ENCODE measurements at regions not wholly inside any gene's neighbourhood (a gene's known extent, or its start where the extent isn't known, plus 50 kb on each side); places are given as distances from the start of the nearest gene placed in this dataset.

DNA sequence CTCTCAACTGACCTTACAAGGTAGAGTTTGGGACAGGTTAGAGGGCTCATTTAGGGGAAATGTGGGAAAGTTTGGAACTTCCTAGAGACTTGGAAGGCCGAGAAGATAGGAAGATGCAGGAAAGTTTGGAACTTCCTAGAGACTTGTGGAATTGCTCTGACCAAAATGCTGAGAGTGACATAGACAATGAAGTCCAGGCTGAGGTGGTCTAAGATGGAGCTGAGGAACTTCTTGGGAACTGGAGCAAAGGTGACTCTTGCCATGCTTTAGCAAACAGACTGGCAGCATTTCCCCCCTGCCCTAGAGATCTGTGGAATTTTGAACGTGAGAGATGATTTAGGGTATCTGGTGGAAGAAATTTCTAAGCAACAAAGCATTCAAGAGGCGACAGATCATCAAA, 258.9 kb upstream of the GULP1 start:
- TF ChIP-seq, protein P1, sequence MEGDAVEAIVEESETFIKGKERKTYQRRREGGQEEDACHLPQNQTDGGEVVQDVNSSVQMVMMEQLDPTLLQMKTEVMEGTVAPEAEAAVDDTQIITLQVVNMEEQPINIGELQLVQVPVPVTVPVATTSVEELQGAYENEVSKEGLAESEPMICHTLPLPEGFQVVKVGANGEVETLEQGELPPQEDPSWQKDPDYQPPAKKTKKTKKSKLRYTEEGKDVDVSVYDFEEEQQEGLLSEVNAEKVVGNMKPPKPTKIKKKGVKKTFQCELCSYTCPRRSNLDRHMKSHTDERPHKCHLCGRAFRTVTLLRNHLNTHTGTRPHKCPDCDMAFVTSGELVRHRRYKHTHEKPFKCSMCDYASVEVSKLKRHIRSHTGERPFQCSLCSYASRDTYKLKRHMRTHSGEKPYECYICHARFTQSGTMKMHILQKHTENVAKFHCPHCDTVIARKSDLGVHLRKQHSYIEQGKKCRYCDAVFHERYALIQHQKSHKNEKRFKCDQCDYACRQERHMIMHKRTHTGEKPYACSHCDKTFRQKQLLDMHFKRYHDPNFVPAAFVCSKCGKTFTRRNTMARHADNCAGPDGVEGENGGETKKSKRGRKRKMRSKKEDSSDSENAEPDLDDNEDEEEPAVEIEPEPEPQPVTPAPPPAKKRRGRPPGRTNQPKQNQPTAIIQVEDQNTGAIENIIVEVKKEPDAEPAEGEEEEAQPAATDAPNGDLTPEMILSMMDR (conservative IDR thresholded peaks at IDR 0.05; ENCODE audit: low read depth, low read length): no peak
- no peak for TF ChIP-seq EZH2 (IDR thresholded peaks at IDR 0.05; ENCODE audit: borderline replicate concordance, low read depth, low read length, poor library complexity, severe bottlenecking)

Data from A673 (cell line).